ENCODE measurements at regions not wholly inside any gene's neighbourhood (a gene's known extent, or its start where the extent isn't known, plus 50 kb on each side); places are given as distances from the start of the nearest gene placed in this dataset.

DNA sequence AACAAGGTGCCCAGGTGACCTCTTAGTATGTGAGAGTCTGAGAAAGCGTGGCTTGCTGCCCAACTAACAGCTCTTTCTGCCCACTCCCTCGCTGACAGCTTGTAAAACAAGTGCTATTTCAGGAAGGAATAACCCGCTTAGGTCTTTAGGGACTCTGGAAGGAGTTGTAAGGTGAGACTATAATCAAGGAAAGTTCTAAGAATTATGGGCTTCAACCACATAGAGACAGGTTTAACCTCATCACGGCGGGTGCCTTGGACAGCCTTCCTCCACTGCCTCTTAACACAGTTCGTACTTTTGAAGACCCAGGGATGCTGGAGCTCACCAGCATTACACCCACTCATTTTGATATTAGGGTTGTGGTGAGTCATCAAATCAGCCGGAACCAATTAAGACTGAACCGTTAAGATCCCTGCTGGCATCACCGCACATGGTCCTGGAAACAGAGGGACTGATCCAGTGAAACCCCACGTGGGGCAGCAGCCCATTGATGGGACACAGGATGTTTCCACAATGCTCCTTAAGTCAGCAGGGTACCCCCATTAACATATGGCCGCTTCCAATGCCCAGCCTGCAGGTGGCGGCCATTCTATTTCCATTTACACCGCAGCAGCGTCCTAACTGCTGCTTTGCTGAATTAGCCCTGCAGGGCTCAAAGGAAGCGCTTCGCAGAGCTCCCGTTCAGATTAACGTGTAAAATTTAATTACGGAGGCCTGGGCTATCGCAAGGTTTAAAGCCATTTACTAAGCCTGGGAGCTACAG, 176.6 kb upstream of the SDK2 start:
- peak; percentile 49 for DNase-seq

DNA sequence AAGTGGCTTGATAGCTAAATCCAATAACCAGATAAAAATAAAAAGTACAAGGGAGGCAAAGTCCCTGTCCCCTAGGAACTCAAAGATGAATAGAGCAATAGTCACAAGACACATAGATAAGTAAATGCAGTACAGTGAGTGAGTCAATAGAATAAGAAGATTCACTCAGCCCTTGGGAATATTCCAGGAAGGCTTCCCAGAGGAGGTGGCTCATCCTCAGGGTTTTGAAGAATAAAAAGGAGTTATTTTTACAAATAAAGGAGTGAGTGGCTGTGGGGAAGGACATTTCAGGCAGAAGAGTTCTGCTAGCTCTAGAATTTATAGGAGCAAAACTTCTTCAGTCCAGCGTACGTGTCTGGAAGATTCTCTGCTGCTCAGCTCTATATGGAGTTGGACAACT, 177.4 kb upstream of the SDK2 start:
- no peak for DNase-seq

DNA sequence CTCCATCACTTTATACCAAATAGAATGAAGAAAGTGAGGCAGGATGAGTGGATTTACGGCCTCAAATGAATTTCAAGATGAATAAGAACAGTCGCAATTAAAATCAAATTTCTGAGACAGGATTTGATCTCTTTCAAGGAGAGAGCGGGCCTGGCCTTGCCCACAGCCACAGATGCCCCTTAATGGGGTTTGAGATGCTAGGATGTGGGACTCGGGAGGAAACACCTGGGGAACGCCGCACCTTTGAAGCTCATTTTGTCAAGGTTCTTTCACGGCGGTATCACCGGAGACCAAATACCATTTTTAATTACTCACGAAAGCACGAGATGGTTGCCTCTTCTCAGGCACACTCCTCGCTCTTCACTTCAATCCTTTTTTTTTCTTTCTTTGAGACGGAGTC, 178.1 kb upstream of the SDK2 start:
- DNase-seq = no peak

DNA sequence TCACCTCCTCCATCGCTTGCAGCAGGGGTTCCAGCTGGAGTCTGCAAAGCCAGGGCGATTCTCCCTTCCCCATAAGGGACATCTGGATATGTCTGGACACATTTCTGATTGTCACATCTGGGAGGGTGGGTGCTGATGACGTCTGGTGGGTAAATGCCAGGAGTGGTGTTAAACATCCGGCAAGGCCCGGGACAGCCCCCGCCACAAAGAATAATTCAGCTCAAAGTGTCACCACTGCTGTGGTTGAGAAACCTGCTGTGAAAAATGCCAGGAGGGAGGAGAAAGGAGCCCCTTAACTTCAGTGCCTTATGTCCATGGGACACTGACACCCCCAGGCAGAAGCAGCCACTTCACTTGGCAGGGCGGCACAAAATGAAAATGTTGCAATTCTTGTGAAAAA, 179.4 kb upstream of the SDK2 start:
- DNase-seq = no peak

DNA sequence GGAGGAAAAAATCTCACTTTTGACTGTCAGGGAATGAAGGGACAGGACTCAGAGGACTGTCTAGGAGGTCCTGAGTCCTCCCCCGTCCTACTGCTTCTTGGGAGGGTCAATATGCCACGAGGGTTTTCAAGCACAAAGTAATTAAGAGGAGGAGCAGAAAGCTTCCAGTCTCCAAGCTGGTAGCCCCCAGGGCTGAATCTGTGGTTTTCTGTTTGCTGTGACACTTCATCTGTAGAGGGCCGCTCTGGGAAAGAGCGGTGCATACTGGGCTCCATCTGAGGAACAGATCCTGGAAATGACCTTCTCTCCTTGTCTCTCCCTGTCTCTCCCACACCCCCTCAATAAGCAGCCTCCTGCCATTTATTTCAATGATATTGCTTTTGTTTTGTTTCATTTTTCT, 180.1 kb upstream of the SDK2 start:
- no peak for DNase-seq

DNA sequence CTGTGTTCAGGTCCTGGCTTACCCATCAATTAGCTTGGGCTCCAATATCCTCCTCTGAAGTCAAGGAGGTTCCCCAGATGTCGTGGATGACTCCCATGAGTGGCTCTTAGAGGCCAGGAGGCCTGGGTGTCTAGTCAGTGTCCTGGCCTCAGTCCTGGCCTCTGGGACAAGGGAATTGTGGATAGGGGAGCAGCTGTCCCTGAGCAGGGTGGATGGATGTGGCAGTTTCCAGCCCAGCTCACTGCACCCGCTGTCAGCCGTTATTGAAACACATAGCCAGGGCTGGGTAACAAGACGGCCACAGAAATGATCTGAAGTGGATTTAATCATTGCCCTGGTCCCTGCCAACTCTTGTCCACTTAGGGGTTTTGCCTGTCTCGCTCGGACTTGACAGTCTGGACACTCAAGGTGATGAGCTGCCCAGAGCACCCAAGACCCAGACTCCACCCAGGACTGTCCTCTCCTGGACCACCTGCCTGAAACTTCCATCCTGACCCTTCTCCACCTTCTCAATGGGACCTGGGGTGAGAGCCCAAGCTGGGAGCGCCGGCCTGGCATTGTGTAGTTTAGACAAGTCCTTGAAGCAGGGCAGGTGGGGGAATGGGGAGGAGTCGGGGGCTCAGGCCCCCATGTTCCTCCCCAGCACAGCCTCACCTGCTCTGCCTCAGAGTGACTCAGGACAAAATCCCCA, 182.1 kb upstream of the SDK2 start:
- no peak for DNase-seq

DNA sequence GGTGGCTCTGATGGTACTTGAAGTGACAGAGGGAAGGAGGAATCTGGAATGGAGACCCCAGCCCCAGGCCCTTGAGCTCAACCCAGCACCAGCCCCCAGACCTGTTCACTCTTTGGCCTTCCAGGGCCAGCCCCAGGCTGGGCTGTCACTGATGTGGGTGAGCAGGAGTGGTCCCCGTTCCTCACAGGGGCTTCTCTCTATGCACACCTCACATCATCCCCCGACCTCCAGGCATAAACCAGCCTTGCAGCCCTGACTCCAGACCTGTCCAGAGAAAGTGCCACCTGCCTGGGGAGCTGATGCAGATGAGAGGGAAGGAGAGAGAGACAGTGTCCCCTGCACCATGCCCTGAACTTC, 182.6 kb upstream of the SDK2 start:
- DNase-seq = no peak

DNA sequence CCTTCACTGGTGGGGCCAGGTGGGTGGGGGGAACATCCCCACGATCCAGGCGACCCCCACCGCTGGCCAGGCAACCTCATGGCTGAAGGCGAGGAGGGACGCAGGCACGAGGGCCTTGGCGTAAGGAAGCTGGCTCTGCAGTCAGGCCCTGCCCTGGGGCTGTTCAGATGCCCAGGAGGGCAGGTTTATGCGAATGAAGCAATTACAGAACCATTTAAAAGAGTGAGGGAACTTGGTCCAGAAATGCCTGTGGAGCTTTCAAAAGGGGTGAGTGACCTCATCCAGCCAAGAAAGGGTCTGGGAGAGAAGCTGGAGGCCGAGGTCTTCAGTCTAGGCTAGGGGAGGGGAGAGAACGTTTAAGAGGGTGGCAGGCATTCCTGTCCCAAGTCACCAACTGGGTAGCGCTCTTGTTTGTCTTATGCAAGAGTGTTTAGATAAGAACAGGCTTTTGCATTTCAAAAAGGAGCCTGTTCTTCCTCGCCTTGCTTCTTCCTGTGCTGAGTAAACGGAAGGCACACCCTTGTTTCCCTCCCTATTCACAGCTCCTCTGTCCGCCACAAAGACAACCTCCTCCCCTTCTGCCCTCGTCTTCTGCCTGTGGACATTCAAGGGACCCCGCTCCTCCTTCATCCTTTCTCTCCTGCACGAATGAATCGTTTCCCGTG, 183.5 kb upstream of the SDK2 start:
- no peak for DNase-seq

DNA sequence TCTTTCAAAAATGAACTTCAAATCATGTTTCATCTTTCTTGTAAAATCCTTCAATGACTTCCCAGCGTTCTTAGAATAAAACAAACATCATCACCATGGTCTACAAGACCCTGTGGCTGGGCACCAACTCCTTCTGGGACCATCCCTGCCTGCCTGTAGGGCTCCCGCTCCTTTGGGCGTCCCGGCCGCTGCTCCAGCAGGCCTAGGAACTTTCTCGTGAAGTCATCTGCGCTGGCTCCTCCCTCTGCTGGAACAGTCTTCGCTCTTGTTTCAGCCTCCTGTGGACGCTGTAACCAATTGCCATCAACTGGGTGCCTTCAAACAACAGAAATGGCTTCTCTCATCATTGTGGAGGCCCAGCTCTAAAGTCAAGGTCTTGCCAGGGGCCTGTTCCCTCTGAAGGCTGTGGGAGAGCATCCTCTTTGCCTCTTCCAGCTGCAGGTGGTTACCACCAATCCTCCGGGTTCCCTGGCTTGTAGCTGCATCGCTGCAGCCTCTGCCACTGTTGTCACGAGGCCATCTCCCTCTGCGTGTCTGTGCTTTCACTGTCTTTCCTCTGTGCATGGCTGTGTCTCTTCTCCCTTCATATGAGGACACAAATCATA, 185.5 kb upstream of the SDK2 start:
- DNase-seq = no peak

DNA sequence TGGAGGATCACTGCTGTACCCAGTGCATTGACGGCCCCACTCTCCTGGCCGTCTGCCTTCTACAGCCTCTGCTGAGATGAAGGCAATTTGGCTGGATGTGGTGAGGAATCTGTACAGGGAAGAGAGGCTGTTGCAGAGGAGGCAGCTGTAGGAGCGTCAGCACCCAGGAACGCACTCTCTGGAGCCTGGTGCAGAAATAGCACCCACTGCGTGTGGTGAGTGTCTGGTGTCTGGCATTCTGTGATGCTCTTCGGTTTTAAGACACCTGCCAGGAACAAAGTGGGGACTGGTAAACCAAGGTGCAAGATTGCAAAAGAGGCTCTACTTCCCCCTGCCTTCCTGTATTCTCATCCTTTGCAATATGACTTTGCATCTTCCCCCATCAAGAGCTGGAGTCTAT, 187.5 kb upstream of the SDK2 start:
- DNase-seq = no peak

DNA sequence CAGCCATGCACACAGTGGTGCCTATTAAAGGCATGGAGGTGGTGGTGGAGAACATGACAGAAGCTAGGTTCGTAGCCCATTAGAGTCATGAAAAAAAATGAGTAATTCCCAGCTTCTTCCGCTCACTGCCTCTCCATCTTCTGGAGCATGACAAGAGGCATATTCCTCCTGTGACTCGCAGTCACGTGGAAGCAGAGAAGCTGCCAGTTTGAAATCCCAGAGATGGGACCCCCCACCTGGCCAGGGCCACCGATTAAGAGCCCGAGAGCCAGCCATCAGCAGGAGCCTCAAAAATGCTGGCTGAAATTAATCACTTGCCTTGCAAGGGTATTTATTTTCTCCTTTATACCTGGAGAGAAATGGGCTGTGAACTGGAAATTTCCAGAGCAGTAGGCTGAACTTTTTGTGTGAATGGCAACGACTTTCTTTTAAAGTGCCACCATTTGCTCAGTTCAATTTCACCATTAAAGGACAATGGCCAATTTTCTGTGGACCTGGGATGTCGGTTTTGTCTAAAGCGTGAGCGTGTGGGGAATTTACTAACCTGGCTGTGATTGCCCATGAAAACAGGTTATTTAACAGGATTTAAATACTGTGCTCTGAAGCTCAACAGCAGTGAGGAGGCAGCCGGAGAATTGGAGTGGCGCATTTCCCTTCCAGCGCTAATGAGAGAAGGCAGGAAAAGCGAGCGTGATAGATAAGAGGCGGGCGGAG, 189.7 kb upstream of the SDK2 start:
- no peak for DNase-seq

DNA sequence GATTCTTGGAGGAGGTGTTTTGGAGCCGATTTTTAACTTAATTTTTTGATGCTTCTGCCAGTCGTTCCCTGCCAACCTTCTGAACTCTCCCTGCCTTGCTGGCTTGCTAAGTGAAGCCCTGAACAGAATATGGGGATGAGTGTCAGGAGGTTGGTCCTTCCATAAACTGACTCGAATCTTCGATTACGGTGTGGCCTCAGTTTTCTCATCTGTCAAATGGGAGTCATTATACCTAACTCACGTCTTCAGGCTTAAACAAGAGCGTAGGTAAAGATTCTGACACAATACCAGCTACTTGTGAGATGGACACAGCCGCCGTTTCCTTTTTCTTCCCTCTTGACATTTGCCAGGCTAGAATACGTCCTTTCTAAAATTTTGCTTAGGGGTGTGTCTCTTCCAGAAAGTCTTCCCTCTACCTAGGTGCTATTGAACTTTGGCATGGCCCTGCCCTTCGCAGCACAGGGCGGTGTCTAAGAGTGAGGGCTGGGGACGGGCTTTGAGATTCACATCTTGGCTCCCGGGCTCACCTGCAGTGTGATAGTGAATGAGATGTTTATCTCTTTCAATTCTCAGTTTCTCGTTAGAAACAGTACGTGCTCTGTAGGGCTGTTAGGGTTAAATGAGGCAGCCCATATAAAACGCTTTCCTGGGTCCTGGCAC, 190.6 kb upstream of the SDK2 start:
- DNase-seq = no peak

DNA sequence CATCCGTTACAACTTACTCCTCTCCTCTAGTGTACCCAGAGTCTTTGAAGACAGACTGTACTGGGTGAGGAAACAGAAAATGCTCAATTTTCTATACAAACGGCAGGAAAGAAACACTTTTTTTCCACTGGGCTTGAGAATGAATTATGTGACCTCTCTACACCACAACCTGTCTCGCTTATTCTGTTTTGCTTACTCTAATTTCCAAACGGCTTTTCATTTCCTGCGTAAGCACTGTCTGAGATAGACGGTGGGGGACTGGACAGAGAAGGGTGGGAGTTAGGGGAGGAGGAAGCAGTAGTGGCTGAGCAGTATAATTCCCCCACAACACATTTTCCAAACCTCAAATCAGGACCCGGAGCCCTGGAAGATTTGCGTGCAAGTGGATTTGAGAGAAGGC, 191.4 kb upstream of the SDK2 start:
- DNase-seq = no peak

DNA sequence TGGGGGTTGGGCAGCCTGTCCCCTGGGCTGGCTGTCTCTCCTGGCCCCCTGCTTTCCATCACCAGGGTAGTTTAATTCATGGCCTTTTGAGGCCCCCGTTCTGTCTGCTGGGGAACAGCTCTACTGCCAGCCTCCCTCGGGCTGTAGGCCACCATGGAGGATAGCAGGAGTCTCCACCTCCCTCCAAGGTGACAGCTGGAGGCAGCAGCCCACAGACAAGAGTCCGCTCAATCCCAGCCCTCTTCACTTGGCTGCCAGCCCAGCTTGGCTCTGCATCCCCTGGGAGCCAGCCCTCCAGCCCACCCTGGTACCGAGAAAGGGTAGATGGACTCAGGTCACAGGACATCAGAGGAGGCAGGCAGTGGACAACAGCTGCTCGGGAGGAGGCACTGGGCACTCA, 194.6 kb upstream of the SDK2 start:
- no peak for DNase-seq

DNA sequence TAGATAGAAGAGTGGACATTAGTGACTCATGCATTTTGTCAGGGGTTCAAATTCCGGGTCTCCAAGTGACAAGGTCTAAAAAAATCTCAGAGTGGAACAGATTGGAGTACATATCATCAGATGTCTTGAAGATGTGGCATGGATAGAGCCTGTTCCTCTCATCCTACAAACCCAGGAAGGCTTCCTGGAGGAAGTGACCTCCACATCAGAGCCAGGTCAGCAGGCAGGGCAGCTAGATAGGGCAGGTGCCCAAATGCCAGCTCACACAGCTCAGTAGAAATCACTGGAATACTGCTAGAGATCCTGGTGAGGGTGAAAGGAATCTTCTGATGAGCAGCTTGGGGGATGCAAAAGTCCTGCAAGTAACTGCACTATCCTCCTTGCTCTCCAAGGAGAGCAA, 196.6 kb upstream of the SDK2 start:
- no peak for DNase-seq

DNA sequence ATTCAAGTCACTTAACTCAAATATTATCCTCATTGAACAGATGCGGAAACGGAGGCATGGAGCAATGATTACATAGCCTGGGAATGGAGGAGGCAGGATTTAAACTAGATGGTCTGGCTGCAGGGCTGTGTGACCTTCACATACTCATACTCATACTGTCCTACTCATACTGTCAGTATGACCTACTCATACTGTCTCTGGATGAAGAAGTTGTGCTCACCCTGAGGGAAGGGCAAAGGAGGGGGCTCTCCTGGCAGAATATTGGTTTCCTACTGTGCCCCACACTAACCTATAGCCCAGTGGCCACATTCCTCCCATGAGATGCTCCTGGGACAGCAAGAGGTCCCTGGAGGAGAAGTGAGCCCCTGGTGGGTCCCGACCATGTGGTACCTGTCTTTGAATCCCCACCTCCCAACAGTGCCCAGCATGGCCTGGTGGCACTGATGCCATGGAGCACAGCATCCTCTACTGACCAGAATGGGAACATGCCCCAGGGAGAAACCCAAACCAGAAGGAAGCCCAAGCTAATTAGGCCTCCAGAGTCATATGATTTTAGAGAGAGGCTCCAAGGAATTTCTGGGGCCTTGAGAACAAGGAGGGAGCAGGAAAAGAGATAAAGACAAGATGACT, 197.3 kb upstream of the SDK2 start:
- peak; percentile 11 for DNase-seq

DNA sequence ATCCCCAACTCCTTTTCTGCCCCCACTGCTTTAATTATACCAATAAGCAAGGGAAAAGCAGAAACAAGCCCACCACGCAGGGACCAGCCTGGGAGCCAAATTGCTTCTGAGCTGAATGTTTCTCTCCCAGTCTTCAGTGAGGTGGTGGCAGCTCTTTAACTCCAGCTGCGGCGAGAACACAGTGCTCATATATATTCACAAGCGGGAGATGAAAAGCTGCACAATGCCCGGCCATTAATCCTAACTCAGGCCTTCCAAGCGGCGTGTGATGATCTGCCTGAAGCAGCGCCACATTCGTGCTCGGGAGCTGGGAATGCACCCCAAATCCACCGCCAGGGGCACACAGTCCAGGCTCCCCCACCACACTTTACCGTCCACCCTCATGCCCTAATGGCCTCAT, 203.7 kb upstream of the SDK2 start:
- DNase-seq = no peak

DNA sequence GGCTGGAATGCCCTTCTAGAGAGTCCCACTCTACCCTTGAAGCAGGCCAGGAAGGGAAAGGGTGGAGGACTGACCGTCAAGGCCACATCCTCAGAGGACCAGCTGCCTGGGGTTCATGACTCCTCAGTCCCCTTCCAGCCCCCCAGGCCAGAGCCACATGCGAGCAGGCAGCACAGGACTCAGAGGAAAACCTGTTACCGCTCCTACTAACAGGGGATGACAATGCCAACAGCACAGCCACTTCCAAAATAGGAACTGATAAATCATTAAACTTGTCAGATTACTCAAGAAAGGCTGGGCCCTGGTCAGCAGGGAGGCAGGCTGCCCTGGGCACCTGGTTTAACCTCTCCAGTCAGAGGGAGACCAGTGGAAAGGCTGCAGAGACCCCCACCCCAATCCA, 206.2 kb upstream of the SDK2 start:
- DNase-seq = no peak

DNA sequence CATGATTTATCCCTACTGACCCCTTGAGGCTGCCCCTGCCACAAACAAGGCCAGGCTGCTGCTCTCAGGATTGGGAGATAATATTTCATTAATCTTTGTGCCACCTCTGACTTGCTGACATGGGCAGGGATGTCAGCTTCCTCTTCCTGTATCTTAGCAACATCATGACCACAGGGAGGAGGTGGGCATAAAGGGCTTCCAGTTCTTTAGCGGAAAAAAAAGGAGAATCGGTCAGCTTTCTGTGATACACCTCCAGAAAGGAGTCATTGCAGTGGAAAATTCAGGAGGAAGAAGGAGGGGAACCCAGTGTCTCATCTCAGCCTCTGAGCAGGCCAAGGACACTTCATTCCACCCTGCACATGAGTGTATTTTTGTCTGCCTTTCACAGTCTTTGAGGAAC, 206.8 kb upstream of the SDK2 start:
- DNase-seq = no peak

DNA sequence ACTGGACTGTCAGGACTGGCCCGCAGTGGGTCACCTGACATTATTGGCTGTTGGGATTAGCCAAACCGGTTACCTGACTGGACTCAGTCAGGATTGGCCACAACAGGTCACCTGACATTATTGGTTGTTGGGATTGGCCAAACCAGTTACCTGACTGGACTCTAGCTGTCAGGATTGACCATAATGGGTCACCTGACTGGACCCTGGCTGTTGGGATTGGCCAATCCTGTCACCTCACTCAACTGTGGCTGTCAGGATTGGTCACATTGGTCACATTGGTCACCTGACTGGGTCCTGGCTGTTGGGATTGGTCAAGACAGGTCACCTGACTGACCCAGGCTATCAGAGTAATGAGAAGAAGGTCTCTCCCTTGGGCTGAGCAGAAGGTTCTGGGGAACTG, 207.7 kb upstream of the SDK2 start:
- DNase-seq = no peak

DNA sequence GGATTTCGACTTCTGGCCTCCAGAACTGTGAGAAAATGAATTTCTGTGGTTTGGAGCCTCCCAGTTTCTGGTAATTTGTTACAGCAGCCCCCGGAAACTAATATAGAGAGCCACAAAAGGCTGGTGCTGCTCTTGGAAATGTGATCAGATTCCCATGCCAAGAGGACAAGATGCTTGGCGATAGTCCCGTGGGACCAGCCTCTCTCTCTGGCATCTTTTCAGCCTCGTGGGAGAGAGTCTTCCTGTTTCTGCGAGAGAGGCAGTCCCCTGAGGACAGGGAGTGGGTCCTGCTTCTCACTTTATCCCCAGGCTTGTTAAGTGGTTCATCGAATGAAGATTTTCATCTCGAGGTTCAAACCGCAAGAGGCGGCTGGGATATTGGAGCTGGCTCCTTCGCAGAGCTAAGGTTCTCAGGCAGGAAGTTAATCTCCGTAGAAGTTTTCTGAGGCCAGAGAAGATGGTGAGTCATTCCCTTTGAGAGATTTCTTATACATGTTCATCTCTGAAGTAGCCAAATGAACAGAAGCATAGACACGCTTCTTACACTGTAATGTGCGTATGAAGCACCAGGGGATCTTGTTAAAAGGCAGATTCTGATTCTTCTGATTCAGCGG, 211.6 kb upstream of the SDK2 start:
- no peak for DNase-seq

DNA sequence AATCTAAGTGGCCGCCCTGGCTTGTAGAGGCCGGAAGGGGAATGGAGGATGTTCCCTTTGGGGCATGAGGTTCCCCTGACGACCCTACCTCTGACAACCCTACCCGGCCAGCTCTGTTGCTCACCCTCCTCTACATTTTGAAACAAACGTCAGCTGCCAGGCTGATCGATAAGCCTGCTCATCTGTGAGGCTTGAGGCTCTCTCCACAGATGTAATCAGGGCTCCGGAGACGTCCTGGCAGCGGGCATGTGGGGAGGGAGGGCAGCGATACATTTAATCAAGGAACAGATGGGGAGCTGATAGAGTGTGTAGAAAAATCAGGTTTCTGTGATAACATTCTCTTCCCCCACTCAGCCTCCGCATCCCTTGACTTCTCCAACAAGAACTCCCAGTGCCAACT, 212.3 kb upstream of the SDK2 start:
- no peak for DNase-seq
